Progenitor cell of endocrine pancreas (in vitro differentiated cells): ENCODE measurements at regions not wholly inside any gene's neighbourhood (a gene's known extent, or its start where the extent isn't known, plus 50 kb on each side); places are given as distances from the start of the nearest gene placed in this dataset.

ENCODE experiments used
- DNase-seq: peaks from one replicate; pipeline ENCODE4 v3.0.0; 2021; ENCODE audit warnings: low spot score; ENCODE audit not compliant: unreplicated experiment
- H3K27ac Mint-ChIP-seq: 2 replicates; pipeline ENCODE4 v1.8.0; 2021; ENCODE audit warnings: mild to moderate bottlenecking, moderate library complexity, mixed read lengths
- H3K27me3 Mint-ChIP-seq: 2 replicates; pipeline ENCODE4 v1.8.0; 2021; ENCODE audit warnings: mixed read lengths
- H3K36me3 Mint-ChIP-seq: 2 replicates; pipeline ENCODE4 v1.8.0; 2022; ENCODE audit warnings: mixed read lengths; ENCODE audit not compliant: insufficient read depth
- H3K4me1 Mint-ChIP-seq: 2 replicates; pipeline ENCODE4 v1.8.0; 2021; ENCODE audit warnings: low read depth, mixed read lengths
- H3K4me3 Mint-ChIP-seq: 2 replicates; pipeline ENCODE4 v1.8.0; 2021; ENCODE audit warnings: low read depth, mild to moderate bottlenecking, moderate library complexity, mixed read lengths
- H3K9me3 Mint-ChIP-seq: 2 replicates; pipeline ENCODE4 v1.8.0; 2021; ENCODE audit warnings: low read depth, mixed read lengths
- TF ChIP-seq, protein P1 (sequence below): fragments of 200-600 bp; sonication (generic); IDR thresholded peaks from one replicate; pipeline ENCODE4 v1.5.0; 2021; ENCODE audit warnings: antibody characterized with exemption, mild to moderate bottlenecking; ENCODE audit not compliant: unreplicated experiment

DNA sequence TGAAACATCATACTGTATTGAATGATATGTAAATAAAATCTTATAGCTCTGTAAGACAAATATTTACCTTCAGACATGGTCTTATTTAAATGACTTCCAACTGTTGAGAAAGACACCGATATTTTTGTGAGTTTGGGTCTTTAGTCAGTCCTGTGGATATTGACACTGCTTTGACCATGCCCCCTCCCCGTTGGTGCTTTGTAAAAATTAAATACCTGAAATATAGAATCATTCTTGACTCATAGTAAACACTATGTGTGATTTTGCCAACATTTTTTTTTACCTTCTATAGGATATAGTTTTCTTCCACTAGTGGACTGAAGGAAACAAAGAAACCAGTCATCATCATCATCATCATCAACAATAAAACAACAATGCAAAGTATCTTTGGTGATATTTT lies 114.3 kb upstream of the HS3ST1 start:
- no peak overlapping the region for H3K27ac Mint-ChIP-seq
- H3K9me3 Mint-ChIP-seq: no peaks in the 10 kb centered on the region
- DNase-seq: no peak
- H3K4me1 Mint-ChIP-seq: peaks cover 3% of the 10 kb centered on the region
- H3K36me3 Mint-ChIP-seq: no peaks in the 10 kb centered on the region
- no peak overlapping the region for H3K4me3 Mint-ChIP-seq
- H3K27me3 Mint-ChIP-seq: no peaks in the 10 kb centered on the region
- TF ChIP-seq, protein P1, sequence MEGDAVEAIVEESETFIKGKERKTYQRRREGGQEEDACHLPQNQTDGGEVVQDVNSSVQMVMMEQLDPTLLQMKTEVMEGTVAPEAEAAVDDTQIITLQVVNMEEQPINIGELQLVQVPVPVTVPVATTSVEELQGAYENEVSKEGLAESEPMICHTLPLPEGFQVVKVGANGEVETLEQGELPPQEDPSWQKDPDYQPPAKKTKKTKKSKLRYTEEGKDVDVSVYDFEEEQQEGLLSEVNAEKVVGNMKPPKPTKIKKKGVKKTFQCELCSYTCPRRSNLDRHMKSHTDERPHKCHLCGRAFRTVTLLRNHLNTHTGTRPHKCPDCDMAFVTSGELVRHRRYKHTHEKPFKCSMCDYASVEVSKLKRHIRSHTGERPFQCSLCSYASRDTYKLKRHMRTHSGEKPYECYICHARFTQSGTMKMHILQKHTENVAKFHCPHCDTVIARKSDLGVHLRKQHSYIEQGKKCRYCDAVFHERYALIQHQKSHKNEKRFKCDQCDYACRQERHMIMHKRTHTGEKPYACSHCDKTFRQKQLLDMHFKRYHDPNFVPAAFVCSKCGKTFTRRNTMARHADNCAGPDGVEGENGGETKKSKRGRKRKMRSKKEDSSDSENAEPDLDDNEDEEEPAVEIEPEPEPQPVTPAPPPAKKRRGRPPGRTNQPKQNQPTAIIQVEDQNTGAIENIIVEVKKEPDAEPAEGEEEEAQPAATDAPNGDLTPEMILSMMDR: no peak

DNA sequence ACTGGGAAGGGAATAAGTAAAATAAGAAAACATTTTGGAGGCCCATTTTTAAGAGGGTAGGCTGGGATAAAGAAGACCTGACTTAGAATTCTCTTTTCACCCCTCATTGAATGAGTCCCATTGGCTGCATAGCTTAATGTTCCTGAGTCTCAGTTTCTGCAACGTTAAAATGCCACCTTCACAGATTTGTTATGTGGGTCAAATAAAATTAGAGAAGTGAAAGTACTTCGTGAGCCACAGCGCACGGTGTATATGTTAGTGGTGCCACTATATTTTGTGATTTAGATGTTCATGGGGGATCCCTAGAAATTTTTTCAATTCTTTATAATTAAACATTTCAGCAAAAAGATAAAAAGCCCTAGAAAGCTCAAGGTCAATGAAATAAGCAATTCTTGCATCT lies 109.2 kb upstream of the HS3ST1 start:
- DNase-seq: no peak
- TF ChIP-seq, protein P1: no peak
- Mint-ChIP-seq H3K4me3 (no peak overlapping the region), H3K27me3 (no peaks in the 10 kb centered on the region), H3K27ac (no peak overlapping the region), H3K9me3 (no peaks in the 10 kb centered on the region), H3K36me3 (no peaks in the 10 kb centered on the region), H3K4me1 (no peaks in the 10 kb centered on the region)

DNA sequence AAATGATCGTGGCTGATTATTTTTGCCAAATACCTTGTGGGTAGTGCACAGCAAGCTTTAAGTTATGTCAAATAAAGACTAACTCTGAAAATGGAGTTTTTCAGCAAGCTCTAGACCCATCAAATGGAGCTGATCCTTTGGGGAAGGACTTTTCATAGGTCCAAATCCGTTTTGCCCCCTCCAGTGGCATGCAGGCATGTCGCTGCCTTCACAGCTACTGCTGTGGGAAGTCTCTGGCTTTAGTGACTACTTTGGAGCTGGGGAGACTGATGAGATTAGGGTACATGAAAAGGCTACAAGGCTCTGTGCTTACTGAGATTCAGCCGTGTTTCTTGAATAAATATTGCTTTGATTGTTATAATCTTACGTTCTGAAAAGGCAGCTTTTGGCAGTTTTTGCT lies 106.6 kb upstream of the HS3ST1 start:
- Mint-ChIP-seq H3K4me1 (peaks cover 4% of the 10 kb centered on the region), H3K27ac (no peak overlapping the region), H3K36me3 (no peaks in the 10 kb centered on the region), H3K4me3 (no peak overlapping the region), H3K27me3 (no peaks in the 10 kb centered on the region), H3K9me3 (peaks cover 4% of the 10 kb centered on the region)
- no peak for DNase-seq
- TF ChIP-seq, protein P1: no peak

GRCh38 chr4:11534623-11535302 lies 106.1 kb upstream of the HS3ST1 start:
- Mint-ChIP-seq H3K27ac (no peak overlapping the region), H3K9me3 (peaks cover 6% of the 10 kb centered on the region), H3K4me3 (no peak overlapping the region), H3K36me3 (no peaks in the 10 kb centered on the region), H3K27me3 (no peaks in the 10 kb centered on the region), H3K4me1 (peaks cover 4% of the 10 kb centered on the region)
- TF ChIP-seq, protein P1: no peak
- DNase-seq: no peak

DNA sequence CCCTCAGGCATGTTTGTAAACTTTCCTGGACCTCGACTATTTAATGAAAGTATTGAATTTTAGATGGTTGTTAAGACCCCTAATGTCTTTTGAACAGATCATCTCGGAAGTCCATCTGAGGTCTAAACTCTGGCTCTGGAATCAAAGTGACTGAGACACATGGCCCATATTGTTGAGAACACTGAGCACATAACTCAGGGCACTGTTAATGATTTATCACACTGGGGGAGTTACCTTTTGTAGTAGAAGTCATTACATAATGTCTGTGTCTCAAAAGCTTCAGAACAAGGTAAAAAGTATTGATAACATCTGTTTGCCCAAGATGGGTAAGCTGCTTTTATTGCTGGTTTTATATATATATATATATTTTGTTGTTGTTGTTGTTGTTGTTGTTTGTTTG lies 103.4 kb upstream of the HS3ST1 start:
- TF ChIP-seq, protein P1: no peak
- no peak for DNase-seq
- Mint-ChIP-seq H3K4me1 (peaks cover 13% of the 10 kb centered on the region), H3K27ac (no peak overlapping the region), H3K4me3 (no peak overlapping the region), H3K27me3 (no peaks in the 10 kb centered on the region), H3K9me3 (peaks cover 6% of the 10 kb centered on the region), H3K36me3 (no peaks in the 10 kb centered on the region)
